Mucosa of rectum (tissue), 2 donors: ENCODE measurements at regions not wholly inside any gene's neighbourhood (a gene's known extent, or its start where the extent isn't known, plus 50 kb on each side); places are given as distances from the start of the nearest gene placed in this dataset.

Source experiments
- H3K27ac ChIP-seq, 2 donors: one replicate each; pipeline ENCODE4 v1.7.0; 2013; ENCODE audit warnings: inconsistent platforms in 2 of 2, low read depth in 2 of 2, low read length in 2 of 2
- H3K27me3 ChIP-seq, 2 donors: one replicate each; pipeline ENCODE4 v1.7.0; 2013; ENCODE audit warnings: low read length in 2 of 2; ENCODE audit not compliant: control insufficient read depth in 2 of 2, insufficient read depth in 2 of 2
- H3K36me3 ChIP-seq, 2 donors: one replicate each; pipeline ENCODE4 v1.7.0; 2013; ENCODE audit warnings: low read length in 2 of 2; ENCODE audit not compliant: control insufficient read depth in 2 of 2, insufficient read depth in 2 of 2
- H3K4me1 ChIP-seq, 2 donors: one replicate each; pipeline ENCODE4 v1.7.0; 2013; ENCODE audit warnings: low read length in 2 of 2, mild to moderate bottlenecking in 1 of 2; ENCODE audit not compliant: control insufficient read depth in 2 of 2, insufficient read depth in 2 of 2
- H3K4me3 ChIP-seq, 2 donors: one replicate each; pipeline ENCODE4 v1.7.0; 2013; ENCODE audit warnings: low read length in 2 of 2
- H3K9ac ChIP-seq, 2 donors: one replicate each; pipeline ENCODE4 v1.7.0; 2013; ENCODE audit warnings: low read length in 2 of 2, low read depth in 1 of 2, mild to moderate bottlenecking in 1 of 2
- H3K9me3 ChIP-seq, 2 donors: one replicate each; pipeline ENCODE4 v1.7.0; 2013; ENCODE audit warnings: low read length in 2 of 2; ENCODE audit not compliant: control insufficient read depth in 2 of 2
- donor health status: healthy.
- donor health status: Normal muscosa, but diverticular disease.

DNA sequence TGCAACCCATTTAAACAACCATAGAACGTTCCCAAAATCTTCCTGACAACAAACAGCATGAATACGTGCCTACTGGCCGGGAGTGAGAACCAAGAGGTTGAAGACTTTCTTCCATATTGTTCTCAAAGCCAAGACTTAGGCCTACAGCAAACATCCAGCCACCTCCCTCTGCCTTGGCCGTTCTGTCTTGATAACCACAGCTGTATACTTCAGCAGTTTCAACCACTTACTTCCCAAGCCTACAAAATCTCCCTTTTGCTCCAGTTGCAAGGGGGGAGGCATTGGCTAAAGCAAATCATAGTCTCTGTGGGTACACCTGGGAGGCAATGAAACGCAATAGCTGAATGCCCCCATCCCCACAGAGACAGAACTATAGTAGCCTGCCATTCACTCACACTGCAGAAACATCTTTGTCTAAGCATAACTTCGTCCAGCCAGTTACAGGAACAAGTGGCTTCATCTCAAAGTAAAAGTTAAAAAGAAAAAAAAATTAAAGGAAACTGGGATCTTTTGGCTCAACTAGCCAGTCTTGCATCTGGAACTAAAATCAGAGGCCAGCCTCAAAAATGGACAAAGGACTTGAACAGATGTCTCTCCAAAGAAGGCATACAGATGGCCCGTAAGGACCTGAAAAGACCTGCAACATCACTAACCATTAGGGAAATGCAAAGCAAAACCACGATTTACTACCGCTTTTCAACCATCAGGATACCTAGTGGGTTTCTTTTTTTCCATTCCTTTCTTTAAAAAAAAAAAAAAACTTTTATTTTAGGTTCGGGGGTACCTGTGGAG, 186.0 kb downstream of the PSMG1 start:
- H3K27ac ChIP-seq = no peak overlapping the region
- H3K4me3 ChIP-seq = no peak overlapping the region

DNA sequence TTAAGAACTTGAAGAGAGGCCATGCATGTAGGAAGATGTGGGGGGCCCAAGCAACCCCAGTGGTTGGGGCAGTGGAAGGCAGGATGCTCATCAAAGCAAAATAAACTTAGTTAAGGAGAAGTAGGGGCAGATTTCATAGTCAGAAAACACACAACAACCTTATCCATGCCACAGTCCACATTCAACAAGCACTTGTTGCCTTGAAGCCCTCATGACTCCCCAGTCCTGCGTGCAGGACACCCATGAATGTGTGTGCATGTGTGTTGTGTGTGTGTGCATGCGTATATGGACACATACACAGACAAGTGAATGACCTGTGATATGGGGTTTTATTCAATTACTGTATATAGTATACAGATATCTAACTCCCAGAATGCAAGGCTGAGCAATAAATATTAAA, 186.9 kb downstream of the PSMG1 start:
- H3K27me3 ChIP-seq = no peaks in the 10 kb centered on the region
- H3K4me3 ChIP-seq = no peak overlapping the region
- no peaks in the 10 kb centered on the region for H3K36me3 ChIP-seq
- no peak overlapping the region for H3K27ac ChIP-seq
- peaks cover 6 to 15% of the 10 kb centered on the region in 2 donors for H3K4me1 ChIP-seq
- no peak overlapping the region for H3K9ac ChIP-seq
- no peaks in the 10 kb centered on the region for H3K9me3 ChIP-seq

More for the DNA sequence above, 186.0 kb downstream of the PSMG1 start:
- H3K27me3 ChIP-seq = no peaks in the 10 kb centered on the region
- H3K4me1 ChIP-seq = peaks cover 6 to 15% of the 10 kb centered on the region in 2 donors
- no peak overlapping the region for H3K9ac ChIP-seq
- no peaks in the 10 kb centered on the region for H3K36me3 ChIP-seq
- H3K9me3 ChIP-seq = no peaks in the 10 kb centered on the region

- no peak overlapping the region for H3K9ac ChIP-seq
- H3K9me3 ChIP-seq = no peaks in the 10 kb centered on the region
- H3K27ac ChIP-seq = no peak overlapping the region
- no peaks in the 10 kb centered on the region for H3K27me3 ChIP-seq
- no peak overlapping the region for H3K4me3 ChIP-seq
- H3K36me3 ChIP-seq = no peaks in the 10 kb centered on the region
- H3K4me1 ChIP-seq = peaks cover 6 to 15% of the 10 kb centered on the region in 2 donors
Measured at GRCh38 chr21:38995731-38996130, 187.5 kb downstream of the PSMG1 start.

GRCh38 chr21:38995071-38995669, 188.1 kb downstream of the PSMG1 start:
- peaks cover 11 to 15% of the 10 kb centered on the region in 2 donors for H3K4me1 ChIP-seq
- no peaks in the 10 kb centered on the region for H3K27me3 ChIP-seq
- no peak overlapping the region for H3K27ac ChIP-seq
- H3K4me3 ChIP-seq = no peak overlapping the region
- no peak overlapping the region for H3K9ac ChIP-seq
- H3K9me3 ChIP-seq = no peaks in the 10 kb centered on the region
- H3K36me3 ChIP-seq = no peaks in the 10 kb centered on the region

GRCh38 chr21:38994042-38994441, 188.3 kb downstream of the ETS2 start:
- Histone ChIP-seq H3K4me1 (peaks cover 16 to 19% of the 10 kb centered on the region in 2 donors), H3K27me3 (no peaks in the 10 kb centered on the region), H3K36me3 (no peaks in the 10 kb centered on the region), H3K9ac (no peak overlapping the region), H3K4me3 (no peak overlapping the region), H3K27ac (peak overlapping the region; percentile 14 to 54), H3K9me3 (no peaks in the 10 kb centered on the region)

- no peaks in the 10 kb centered on the region for H3K27me3 ChIP-seq
- peaks cover 16 to 19% of the 10 kb centered on the region in 2 donors for H3K4me1 ChIP-seq
- no peak overlapping the region for H3K4me3 ChIP-seq
- peak overlapping the region; percentile 14 to 54 for H3K27ac ChIP-seq
- H3K9me3 ChIP-seq = no peaks in the 10 kb centered on the region
- H3K9ac ChIP-seq = no peak overlapping the region
- H3K36me3 ChIP-seq = no peaks in the 10 kb centered on the region
Measured at GRCh38 chr21:38993561-38993960, 187.8 kb downstream of the ETS2 start.

- Histone ChIP-seq H3K4me1 (peaks cover 16 to 19% of the 10 kb centered on the region in 2 donors), H3K4me3 (no peak overlapping the region), H3K27me3 (no peaks in the 10 kb centered on the region), H3K36me3 (no peaks in the 10 kb centered on the region), H3K9ac (no peak overlapping the region), H3K27ac (no peak overlapping the region), H3K9me3 (no peaks in the 10 kb centered on the region)
Measured at GRCh38 chr21:38992737-38993136, 187.0 kb downstream of the ETS2 start.

GRCh38 chr21:38990424-38990794, 184.7 kb downstream of the ETS2 start:
- peaks cover 11 to 12% of the 10 kb centered on the region in 2 donors for H3K4me1 ChIP-seq
- H3K27ac ChIP-seq = peak overlapping the region; percentile 4 to 45

GRCh38 chr21:38989745-38990423, 184.2 kb downstream of the ETS2 start:
- peak overlapping the region; percentile 4 to 45 for H3K27ac ChIP-seq
- peak overlapping the region; percentile 11 to 18 for H3K9ac ChIP-seq
- H3K4me1 ChIP-seq = peaks cover 11% of the 10 kb centered on the region in 2 donors

More at GRCh38 chr21:38990424-38990794, 184.7 kb downstream of the ETS2 start:
- H3K4me3 ChIP-seq = no peak overlapping the region
- H3K36me3 ChIP-seq = no peaks in the 10 kb centered on the region
- no peaks in the 10 kb centered on the region for H3K27me3 ChIP-seq
- no peaks in the 10 kb centered on the region for H3K9me3 ChIP-seq
- H3K9ac ChIP-seq = peak overlapping the region; percentile 11 to 18

DNA sequence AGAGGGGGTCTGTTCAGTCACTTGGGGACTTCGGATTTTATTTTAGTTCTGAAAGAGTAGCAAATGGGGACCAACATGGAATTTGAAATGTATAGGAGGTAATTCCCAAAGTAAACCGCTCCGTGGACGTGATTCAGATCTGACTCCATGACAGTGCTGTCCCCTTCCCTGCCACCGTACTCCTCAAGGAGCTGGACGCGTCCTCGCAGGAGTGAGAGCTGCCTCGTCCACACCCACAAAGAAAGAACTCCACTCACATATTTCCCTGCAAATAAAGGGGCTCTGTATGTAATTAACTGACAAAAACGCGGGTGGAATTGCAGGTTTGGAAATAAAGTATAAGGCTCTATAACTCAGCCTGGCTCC, 183.6 kb downstream of the ETS2 start:
- no peak overlapping the region for H3K4me3 ChIP-seq
- no peaks in the 10 kb centered on the region for H3K36me3 ChIP-seq
- H3K4me1 ChIP-seq = peaks cover 11 to 14% of the 10 kb centered on the region in 2 donors
- no peaks in the 10 kb centered on the region for H3K9me3 ChIP-seq
- peak overlapping the region in 1 of 2 donors; percentile 19 for H3K27ac ChIP-seq
- no peaks in the 10 kb centered on the region for H3K27me3 ChIP-seq
- H3K9ac ChIP-seq = no peak overlapping the region

More at GRCh38 chr21:38989745-38990423, 184.2 kb downstream of the ETS2 start:
- Histone ChIP-seq H3K9me3 (no peaks in the 10 kb centered on the region), H3K36me3 (no peaks in the 10 kb centered on the region), H3K27me3 (no peaks in the 10 kb centered on the region), H3K4me3 (no peak overlapping the region)
